HCT116 (cell line): ENCODE measurements at regions not wholly inside any gene's neighbourhood (a gene's known extent, or its start where the extent isn't known, plus 50 kb on each side); places are given as distances from the start of the nearest gene placed in this dataset.

ENCODE experiments used
- ATF3 ChIP-seq: IDR thresholded peaks from 2 replicates; pipeline ENCODE4 v1.6.1; 2012
- CTCF ChIP-seq, 3 experiments: fragments of 200-600 bp in 1 of 3; sonication (generic) in 1 of 3; IDR thresholded peaks in 2 of 3; conservative IDR thresholded peaks in 1 of 3; 2 replicates each; pipeline ENCODE4 v1.5.1; 2012 to 2017; ENCODE audit warnings: low read depth in 2 of 3, low read length in 2 of 3, antibody characterized with exemption in 1 of 3, borderline replicate concordance in 1 of 3, control low read depth in 1 of 3, mild to moderate bottlenecking in 1 of 3, mixed read lengths in 1 of 3, mixed run types in 1 of 3, moderate library complexity in 1 of 3; ENCODE audit not compliant: insufficient read depth in 1 of 3
- EZH2 ChIP-seq: fragments of 200-600 bp; sonication (generic); IDR thresholded peaks from 2 replicates; pipeline ENCODE4 v1.6.1; 2017; ENCODE audit warnings: antibody characterized with exemption, mixed run types
- MAX ChIP-seq: IDR thresholded peaks from 2 replicates; pipeline ENCODE4 v1.6.1; 2012
- POLR2A ChIP-seq: IDR thresholded peaks from 2 replicates; pipeline ENCODE4 v1.7.0; 2011; ENCODE audit warnings: borderline replicate concordance; ENCODE audit not compliant: insufficient read depth, insufficient read length; ENCODE audit errors: extremely low read depth

- TF ChIP-seq MAX (no peak), ATF3 (no peak), EZH2 (no peak), CTCF (IDR thresholded peaks at IDR 0.05 in 2 of 3, conservative IDR thresholded peaks at IDR 0.05 in 1 of 3; ENCODE audit: borderline replicate concordance in 1 of 3, insufficient read depth in 1 of 3, low read depth in 2 of 3, low read length in 2 of 3) (no peak), POLR2A (no peak)
Observed at GRCh38 chr4:24126776-24127175, 236.9 kb upstream of the PPARGC1A start.
